ENCODE measurements at regions not wholly inside any gene's neighbourhood (a gene's known extent, or its start where the extent isn't known, plus 50 kb on each side); places are given as distances from the start of the nearest gene placed in this dataset.
A peak's percentile ranks its signal among the peaks of the same experiment; 100 is the strongest.
"Not testable (repeated sequence)": the region's sequence is repeated elsewhere in the genome, so short reads cannot be mapped to it uniquely, and the experiment has no call there.

DNA sequence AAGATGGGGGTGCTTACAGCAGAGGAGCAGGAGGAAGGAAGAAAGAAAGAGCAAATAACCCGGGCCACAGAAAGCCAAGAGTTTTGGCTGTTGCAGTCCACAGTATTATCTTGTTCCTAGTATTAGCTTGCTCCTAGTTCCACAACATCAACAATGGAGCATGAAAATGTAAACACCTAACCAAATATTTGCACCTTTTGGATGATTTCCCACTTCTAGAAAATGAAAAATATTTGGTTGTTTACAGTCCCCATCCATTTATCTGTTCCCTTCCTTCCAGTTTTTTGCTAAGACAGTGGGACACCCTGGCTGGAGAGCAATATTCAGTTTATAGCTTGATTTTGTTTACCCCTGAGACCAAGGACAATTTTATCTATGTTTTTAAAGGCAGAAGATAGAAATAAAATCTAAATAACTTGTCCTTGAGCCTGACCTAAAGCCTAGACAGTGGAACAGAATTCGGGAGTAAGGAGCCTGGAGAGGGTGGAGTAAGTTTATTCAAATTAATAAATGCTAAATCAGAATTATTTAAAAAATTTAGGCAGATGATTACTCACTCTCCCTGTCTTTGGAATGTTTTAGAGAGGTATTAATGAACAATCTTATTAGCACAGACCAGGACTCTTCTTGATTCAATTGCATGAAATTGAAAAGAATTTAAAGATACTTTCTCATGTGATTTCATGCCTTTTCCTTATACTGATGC is 51.6 kb downstream of the RESF1 start:
- Mint-ChIP-seq H3K36me3 (peaks cover 7% of the 10 kb centered on the region), H3K27ac (no peak overlapping the region), H3K4me3 (no peak overlapping the region), H3K27me3 (no peaks in the 10 kb centered on the region), H3K4me1 (ENCODE audit: low read depth) (peaks cover 7% of the 10 kb centered on the region), H3K9me3 (ENCODE audit: low read depth) (no peaks in the 10 kb centered on the region)

DNA sequence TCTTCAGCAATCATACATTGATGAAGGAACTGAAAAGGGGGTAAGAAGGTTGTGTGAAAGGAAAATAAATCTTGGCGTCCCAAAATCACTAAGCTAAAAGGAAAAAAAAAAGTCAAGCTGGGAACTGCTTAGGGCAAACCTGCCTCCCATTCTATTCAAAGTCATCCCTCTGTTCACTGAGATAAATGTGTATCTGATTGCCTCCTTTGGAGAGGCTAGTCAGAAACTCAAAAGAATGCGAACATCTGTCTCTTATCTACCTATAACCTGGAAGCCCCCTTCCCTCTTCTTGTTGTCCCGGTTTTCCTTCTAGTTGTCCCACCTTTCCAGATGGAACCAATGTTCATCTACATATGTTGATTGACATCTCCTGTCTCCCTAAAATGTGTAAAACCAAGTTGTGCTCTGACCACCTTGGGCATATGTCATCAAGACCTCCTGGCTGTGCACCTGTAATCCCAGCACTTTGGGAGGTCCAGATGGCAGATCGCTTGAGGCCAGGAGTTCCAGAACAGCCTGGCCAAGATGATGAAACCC is 53.1 kb downstream of the RESF1 start:
- Mint-ChIP-seq H3K27me3 (no peaks in the 10 kb centered on the region), H3K9me3 (ENCODE audit: low read depth) (no peaks in the 10 kb centered on the region), H3K4me1 (ENCODE audit: low read depth) (peaks cover 9% of the 10 kb centered on the region), H3K27ac (no peak overlapping the region), H3K4me3 (no peak overlapping the region), H3K36me3 (peaks cover 7% of the 10 kb centered on the region)

DNA sequence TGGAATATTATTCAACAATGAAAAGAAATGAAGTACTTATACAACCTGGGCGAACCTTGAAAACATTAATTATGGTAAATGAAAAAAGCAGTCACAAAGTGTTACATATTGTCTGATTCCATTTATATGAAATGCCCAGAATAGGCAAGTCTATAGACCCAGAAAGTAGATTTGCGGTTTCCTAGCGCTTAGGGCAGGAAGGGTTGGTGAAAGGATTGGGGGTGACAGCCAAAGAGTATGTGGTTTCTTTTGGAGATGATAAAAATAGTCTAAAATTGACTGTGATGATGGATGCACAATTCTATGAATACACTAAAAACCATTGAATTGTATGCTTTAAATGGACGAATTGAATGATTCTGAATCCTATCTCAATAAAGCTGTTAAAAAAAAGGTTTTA is 55.8 kb downstream of the RESF1 start:
- no peak overlapping the region for H3K4me3 Mint-ChIP-seq
- H3K27ac Mint-ChIP-seq = no peak overlapping the region
- peaks cover 9% of the 10 kb centered on the region for H3K4me1 Mint-ChIP-seq (ENCODE audit: low read depth)
- no peaks in the 10 kb centered on the region for H3K9me3 Mint-ChIP-seq (ENCODE audit: low read depth)
- H3K27me3 Mint-ChIP-seq = no peaks in the 10 kb centered on the region
- H3K36me3 Mint-ChIP-seq = peaks cover 7% of the 10 kb centered on the region

DNA sequence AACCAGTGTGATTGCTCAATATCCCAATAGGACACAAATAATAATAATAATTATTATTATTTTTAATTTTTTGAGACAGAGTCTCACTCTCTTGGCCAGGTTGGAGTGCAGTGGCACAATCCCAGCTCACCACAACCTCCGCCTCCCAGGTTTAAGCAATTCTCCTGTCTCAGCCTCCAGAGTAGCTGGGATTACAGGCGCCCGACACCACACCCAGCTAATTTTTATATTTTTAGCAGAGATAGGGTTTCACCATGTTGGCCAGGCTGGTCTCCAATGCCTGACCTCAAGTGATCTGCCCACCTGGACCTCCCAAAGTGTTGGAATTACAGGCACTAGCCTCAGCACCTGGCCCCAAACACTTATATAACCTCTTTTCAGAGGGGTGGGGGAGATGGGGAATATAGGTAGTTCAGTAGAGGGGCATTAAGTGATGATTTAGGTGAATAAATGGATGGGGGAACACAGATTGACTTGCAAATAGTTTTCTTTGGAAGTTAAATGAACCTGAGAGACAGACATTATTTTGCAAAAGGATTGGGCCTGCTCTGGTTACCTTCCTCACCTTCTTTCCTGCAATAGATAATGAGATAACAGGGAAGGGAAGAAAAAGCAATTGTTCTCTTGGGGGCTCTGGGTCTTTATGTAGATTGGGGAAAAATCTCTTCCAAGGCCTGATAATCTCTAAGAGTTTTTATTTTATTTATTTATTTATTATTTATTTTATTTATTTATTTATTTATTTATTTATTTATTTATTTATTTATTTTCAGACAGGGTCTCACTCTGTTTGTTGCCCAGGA is 57.7 kb downstream of the RESF1 start:
- no peak overlapping the region for H3K27ac Mint-ChIP-seq
- H3K27me3 Mint-ChIP-seq = no peaks in the 10 kb centered on the region
- peaks cover 13% of the 10 kb centered on the region for H3K36me3 Mint-ChIP-seq
- H3K9me3 Mint-ChIP-seq (ENCODE audit: low read depth) = no peaks in the 10 kb centered on the region
- H3K4me3 Mint-ChIP-seq = no peak overlapping the region
- H3K4me1 Mint-ChIP-seq (ENCODE audit: low read depth) = peaks cover 15% of the 10 kb centered on the region

DNA sequence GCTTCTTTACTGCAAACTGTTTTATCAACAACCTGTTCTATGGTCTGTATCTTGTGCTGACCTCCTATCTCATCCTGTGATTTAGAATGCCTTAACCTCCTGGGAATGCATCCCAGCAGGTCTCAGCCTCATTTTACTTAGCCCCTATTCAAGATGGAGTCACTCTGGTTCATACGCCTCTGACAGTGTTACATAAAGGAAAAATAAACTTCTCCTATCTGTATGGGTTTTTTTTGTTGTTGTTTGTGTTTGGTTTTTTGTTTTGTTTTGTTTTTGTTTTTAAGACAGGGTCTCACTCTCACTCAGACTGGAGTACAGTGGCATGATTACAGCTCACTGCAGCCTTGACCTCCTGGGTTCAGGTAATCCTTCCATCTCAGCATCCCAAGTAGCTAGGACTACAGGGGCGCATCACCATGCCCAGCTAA is 62.1 kb downstream of the RESF1 start:
- Mint-ChIP-seq H3K4me3 (no peak overlapping the region), H3K27ac (peak overlapping the region; percentile 28)

DNA sequence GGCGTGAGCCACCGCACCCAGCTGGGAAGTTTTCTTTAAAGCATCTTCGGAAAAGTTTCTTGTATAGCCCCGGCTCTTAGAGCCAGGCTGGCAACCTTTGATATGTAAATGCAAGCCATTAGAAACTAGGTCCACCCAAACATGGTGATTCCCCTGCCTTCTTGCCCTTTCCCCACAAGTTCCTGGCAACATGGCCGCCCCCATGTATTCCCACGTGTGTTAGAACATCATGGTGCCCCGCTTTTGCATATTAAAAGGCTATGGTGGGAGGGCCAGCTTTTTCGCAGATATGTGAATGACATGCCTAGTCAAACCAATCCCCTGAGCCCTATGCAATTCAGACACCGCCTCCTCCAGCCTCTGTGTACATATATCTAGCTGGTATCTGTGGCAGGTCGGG is 63.2 kb downstream of the RESF1 start:
- H3K27me3 Mint-ChIP-seq; H3K4me3 Mint-ChIP-seq; H3K9me3 Mint-ChIP-seq (ENCODE audit: low read depth); H3K27ac Mint-ChIP-seq: not testable (repeated sequence)
- peaks cover 33% of the 10 kb centered on the region for H3K4me1 Mint-ChIP-seq (ENCODE audit: low read depth)
- peaks cover 18% of the 10 kb centered on the region for H3K36me3 Mint-ChIP-seq

More for the DNA sequence above, 62.1 kb downstream of the RESF1 start:
- no peaks in the 10 kb centered on the region for H3K9me3 Mint-ChIP-seq (ENCODE audit: low read depth)
- H3K36me3 Mint-ChIP-seq = peaks cover 18% of the 10 kb centered on the region
- H3K4me1 Mint-ChIP-seq (ENCODE audit: low read depth) = peaks cover 26% of the 10 kb centered on the region
- H3K27me3 Mint-ChIP-seq = no peaks in the 10 kb centered on the region

DNA sequence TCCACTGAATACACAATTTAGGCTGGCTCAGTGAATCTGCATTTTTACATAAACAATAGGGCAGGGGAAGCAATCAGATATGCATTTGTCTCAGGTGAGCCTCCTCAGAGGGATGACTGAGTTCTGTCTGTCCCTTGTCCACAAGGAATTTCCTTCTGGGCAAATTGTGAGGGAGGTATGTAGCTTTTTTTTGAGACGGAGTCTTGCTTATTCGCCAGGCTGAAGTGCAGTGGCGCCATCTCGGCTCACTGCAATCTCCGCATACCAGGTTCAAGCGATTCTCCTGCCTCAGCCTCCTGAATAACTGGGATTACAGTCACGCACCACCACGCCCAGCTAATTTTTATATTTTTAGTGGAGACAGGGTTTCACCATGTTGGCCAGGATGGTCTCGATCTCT is 64.6 kb downstream of the RESF1 start:
- peaks cover 18% of the 10 kb centered on the region for H3K36me3 Mint-ChIP-seq
- H3K4me3 Mint-ChIP-seq; H3K9me3 Mint-ChIP-seq (ENCODE audit: low read depth); H3K27me3 Mint-ChIP-seq: not testable (repeated sequence)
- H3K27ac Mint-ChIP-seq = peak overlapping the region; percentile 46
- H3K4me1 Mint-ChIP-seq (ENCODE audit: low read depth) = peaks cover 36% of the 10 kb centered on the region

DNA sequence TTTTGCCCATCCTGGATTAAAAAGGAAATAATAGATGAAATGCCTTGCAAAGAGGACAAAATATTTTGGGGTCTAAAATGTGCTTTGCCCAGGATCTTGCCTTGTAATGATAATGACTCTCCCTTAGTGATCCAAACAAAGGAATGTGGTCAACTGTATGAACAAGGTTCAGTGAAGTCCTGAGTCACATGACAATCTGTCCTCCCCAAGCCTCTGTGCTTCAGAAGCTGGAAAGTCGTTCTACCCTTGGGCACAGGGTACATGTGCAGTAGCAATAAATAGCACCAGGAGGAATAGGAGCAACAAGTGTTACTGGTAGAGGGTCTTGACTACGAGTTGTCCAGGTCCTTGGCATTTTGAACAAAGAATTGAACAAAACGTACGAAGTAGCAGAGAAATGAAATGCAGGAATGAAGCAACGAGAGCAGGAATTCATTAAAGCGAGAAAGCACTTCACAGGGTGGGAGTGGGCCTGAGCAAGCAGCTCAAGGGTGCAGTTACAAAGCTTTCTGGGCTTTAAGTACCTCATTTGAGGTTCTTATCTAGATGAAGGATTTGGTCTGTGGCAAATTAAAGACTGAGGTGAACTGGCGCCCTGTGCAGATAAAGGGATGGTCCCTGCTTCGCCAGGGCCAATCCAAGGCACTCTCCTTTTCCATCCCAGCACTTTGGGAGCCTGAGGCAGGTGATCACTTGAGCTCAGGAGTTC is 65.8 kb downstream of the RESF1 start:
- Mint-ChIP-seq H3K4me3 (peak overlapping the region; percentile 38), H3K9me3 (ENCODE audit: low read depth) (no peaks in the 10 kb centered on the region), H3K27me3 (no peaks in the 10 kb centered on the region), H3K4me1 (ENCODE audit: low read depth) (peaks cover 36% of the 10 kb centered on the region), H3K27ac (peak overlapping the region; percentile 30), H3K36me3 (peaks cover 18% of the 10 kb centered on the region)

DNA sequence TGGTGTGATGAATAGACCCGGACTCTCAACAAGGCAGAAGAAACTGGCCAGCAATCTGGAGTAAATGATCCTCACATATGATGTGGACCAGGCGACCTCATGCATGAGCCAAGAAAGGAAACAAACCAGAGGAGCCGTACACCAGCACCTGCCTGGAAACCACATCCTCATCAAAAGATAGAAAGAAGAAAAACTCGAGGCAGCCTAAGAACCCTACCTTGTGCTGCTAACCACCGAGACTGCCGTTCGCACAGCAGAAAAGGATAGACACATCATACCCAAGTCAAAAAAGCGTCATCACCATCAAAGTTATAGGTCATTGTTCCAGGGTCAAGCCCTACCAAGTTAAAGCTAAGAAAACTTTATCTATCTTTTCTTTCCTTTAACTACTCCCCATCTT is 66.7 kb downstream of the RESF1 start:
- Mint-ChIP-seq H3K4me1 (ENCODE audit: low read depth) (peaks cover 33% of the 10 kb centered on the region), H3K36me3 (peaks cover 18% of the 10 kb centered on the region), H3K4me3 (peak overlapping the region; percentile 46), H3K27ac (peak overlapping the region; percentile 64), H3K27me3 (no peaks in the 10 kb centered on the region), H3K9me3 (ENCODE audit: low read depth) (no peaks in the 10 kb centered on the region)

DNA sequence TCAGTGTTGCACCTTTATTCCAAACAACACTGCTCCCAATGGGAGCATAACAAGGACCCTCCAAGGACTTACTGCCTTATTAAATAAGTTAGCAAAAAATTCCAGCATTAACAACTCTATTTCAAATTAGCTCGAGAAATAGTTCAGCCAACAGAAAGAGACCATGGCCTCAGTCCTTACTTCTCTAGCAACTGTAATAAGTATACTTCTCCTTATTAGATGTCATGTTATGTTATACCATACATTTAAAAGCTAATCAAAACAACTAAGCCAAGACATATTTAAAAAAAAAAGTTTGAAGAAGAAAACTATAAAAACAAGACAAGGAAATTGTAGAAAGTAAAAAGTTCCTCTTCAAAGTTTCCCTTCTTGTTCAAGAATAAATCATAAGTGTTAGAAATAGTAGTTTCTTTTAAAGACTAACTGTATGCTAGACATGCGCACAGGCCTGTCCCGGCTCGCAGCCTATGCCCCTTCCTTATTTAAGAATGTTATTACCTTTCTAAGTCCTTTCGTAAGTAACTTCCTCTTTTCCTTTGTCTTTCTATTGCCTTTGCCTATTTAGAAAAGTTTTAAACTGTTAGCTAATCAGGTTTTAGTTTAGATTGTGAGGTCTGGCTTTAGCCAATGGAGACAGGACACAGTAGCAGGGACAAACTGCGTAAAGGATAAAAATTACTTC is 68.6 kb downstream of the RESF1 start:
- Mint-ChIP-seq H3K27ac (peak overlapping the region; percentile 8), H3K9me3 (ENCODE audit: low read depth) (no peaks in the 10 kb centered on the region)

DNA sequence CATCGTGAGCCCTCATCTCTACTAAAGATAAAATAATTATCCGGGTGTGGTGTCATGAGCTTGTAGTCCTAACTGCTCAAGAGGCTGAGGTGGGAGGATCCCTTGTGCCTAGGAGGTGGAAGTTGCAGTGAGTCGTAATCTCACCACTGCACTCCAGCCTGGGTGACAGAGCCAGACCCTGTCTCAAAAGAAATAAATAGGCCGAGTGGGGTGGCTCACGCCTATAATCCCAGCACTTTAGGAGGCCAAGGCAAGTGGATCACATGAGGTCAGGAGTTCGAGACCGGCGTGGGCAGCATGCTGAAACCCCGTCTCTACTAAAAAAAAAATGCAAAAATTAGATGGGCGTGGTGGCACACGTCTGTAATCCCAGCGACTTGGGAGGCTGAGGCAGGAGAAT is 70.9 kb downstream of the RESF1 start:
- H3K9me3 Mint-ChIP-seq (ENCODE audit: low read depth) = no peaks in the 10 kb centered on the region

More for the DNA sequence above, 68.6 kb downstream of the RESF1 start:
- Mint-ChIP-seq H3K4me3 (no peak overlapping the region), H3K27me3 (no peaks in the 10 kb centered on the region), H3K36me3 (peaks cover 15% of the 10 kb centered on the region), H3K4me1 (ENCODE audit: low read depth) (peaks cover 32% of the 10 kb centered on the region)

DNA sequence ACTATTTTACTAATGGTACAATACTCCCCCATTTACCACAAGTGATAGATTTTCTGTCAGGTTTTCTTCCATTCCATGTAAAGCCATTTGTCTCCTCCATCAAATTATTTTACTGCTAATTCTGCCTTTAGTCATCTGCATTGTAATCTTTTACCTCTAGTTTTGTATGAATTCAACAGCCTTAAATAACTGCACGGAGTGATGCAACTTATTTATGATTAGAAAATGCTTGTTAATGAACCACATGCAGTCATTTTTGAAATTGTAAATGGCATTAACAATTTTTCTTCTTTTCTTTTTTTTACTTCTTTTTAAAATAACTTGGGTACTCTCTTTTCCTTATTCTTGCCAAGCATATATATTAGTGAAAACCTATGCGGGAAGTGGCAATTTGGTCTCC is 71.5 kb downstream of the RESF1 start:
- Mint-ChIP-seq H3K27ac (no peak overlapping the region), H3K36me3 (peaks cover 3% of the 10 kb centered on the region), H3K9me3 (ENCODE audit: low read depth) (no peaks in the 10 kb centered on the region), H3K4me1 (ENCODE audit: low read depth) (peaks cover 21% of the 10 kb centered on the region), H3K27me3 (no peaks in the 10 kb centered on the region), H3K4me3 (no peak overlapping the region)

More for the DNA sequence above, 70.9 kb downstream of the RESF1 start:
- no peak overlapping the region for H3K4me3 Mint-ChIP-seq
- H3K27ac Mint-ChIP-seq = no peak overlapping the region
- peaks cover 26% of the 10 kb centered on the region for H3K4me1 Mint-ChIP-seq (ENCODE audit: low read depth)
- no peaks in the 10 kb centered on the region for H3K27me3 Mint-ChIP-seq
- H3K36me3 Mint-ChIP-seq = peaks cover 3% of the 10 kb centered on the region

DNA sequence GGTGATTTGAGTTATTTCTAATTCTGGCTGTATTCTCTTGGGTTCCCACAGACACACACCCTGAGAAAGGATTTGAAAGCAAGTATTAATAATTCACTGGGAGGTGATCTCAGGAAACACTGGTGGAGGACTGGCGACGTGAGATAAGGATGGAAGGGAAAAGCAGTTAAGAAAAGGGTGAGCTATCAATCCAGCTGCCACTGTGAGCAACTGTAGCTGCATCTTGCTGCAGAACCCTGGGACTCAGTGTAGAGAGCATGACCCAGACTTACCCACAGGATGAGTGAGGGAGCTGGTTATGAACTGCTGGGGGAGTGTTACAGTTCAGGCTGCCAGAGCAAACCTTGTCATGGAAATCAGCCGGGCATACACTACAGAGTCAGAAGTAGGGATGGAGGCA is 71.9 kb downstream of the RESF1 start:
- Mint-ChIP-seq H3K4me3 (no peak overlapping the region), H3K36me3 (peaks cover 3% of the 10 kb centered on the region)

DNA sequence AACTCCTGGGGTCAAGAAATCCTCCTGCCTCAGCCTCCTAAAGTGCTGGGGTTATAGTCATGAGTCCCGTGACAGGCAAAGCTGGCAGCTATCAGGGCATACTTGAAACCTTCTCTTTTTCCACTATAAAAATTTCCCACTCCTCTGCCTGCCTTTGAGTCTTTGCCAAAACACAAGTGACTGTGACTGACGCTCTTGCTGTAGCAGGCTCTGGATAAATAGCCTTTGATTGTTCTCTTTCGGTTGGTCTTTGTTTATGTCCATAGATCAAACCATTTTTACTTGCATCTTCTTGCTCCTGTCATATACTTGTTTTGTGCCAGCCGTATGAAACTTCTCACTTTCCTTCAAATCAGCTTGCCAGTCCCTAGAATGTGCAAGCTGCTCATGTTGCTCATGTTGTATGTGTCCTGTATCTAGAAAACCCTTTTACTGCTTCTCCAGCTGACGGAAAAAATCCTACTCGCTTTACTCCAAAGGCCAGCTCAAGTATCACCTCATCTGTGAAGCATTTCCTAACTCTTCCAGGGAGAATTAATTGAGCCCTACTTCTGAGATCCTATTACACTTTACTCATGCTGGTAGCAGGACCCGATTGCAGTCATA is 73.1 kb downstream of the RESF1 start:
- Mint-ChIP-seq H3K4me1 (ENCODE audit: low read depth) (peaks cover 7% of the 10 kb centered on the region), H3K27ac (no peak overlapping the region), H3K9me3 (ENCODE audit: low read depth) (no peaks in the 10 kb centered on the region), H3K4me3 (no peak overlapping the region), H3K27me3 (no peaks in the 10 kb centered on the region), H3K36me3 (peaks cover 5% of the 10 kb centered on the region)

More for the DNA sequence above, 71.9 kb downstream of the RESF1 start:
- peaks cover 16% of the 10 kb centered on the region for H3K4me1 Mint-ChIP-seq (ENCODE audit: low read depth)
- no peaks in the 10 kb centered on the region for H3K27me3 Mint-ChIP-seq
- H3K9me3 Mint-ChIP-seq (ENCODE audit: low read depth) = no peaks in the 10 kb centered on the region
- H3K27ac Mint-ChIP-seq = no peak overlapping the region

Data from activated naive CD8-positive, alpha-beta T cell (primary cell).